H9 (cell line): ENCODE measurements at regions not wholly inside any gene's neighbourhood (a gene's known extent, or its start where the extent isn't known, plus 50 kb on each side); places are given as distances from the start of the nearest gene placed in this dataset.
"Not testable (repeated sequence)": the region's sequence is repeated elsewhere in the genome, so short reads cannot be mapped to it uniquely, and the experiment has no call there.

ENCODE experiments used
- DNase-seq: peaks from one replicate; pipeline ENCODE4 v3.0.0-alpha.2; 2017
- H2AFZ ChIP-seq: one replicate; pipeline ENCODE4 v1.6.1; 2013; ENCODE audit warnings: mild to moderate bottlenecking, low read length, control low read depth, moderate library complexity
- H2AK5ac ChIP-seq: 2 replicates; pipeline ENCODE4 v1.6.1; 2013; ENCODE audit warnings: low read length, control low read depth, mixed read lengths; ENCODE audit not compliant: insufficient read length
- H2BK120ac ChIP-seq: one replicate; pipeline ENCODE4 v1.6.1; 2013; ENCODE audit warnings: low read depth, mild to moderate bottlenecking, low read length, control low read depth, inconsistent platforms; ENCODE audit not compliant: poor library complexity, severe bottlenecking
- H2BK12ac ChIP-seq: 2 replicates; pipeline ENCODE4 v1.6.1; 2013; ENCODE audit warnings: low read length, control low read depth, mixed read lengths, low read depth; ENCODE audit not compliant: insufficient read length
- H2BK15ac ChIP-seq: 2 replicates; pipeline ENCODE4 v1.6.1; 2013; ENCODE audit warnings: low read depth, low read length, control low read depth
- H2BK20ac ChIP-seq: one replicate; pipeline ENCODE4 v1.6.1; 2013; ENCODE audit warnings: low read depth, mild to moderate bottlenecking, low read length, control low read depth, inconsistent platforms; ENCODE audit not compliant: poor library complexity, severe bottlenecking
- H2BK5ac ChIP-seq: 2 replicates; pipeline ENCODE4 v1.6.1; 2013; ENCODE audit warnings: low read length, control low read depth, mixed read lengths; ENCODE audit not compliant: insufficient read length
- H3K14ac ChIP-seq: 2 replicates; pipeline ENCODE4 v1.6.1; 2013; ENCODE audit warnings: low read length, control low read depth; ENCODE audit not compliant: insufficient read depth
- H3K18ac ChIP-seq: 2 replicates; pipeline ENCODE4 v1.6.1; 2013; ENCODE audit warnings: low read depth, mild to moderate bottlenecking, mixed read lengths, low read length, control low read depth; ENCODE audit not compliant: insufficient read length
- H3K23ac ChIP-seq: 2 replicates; pipeline ENCODE4 v1.6.1; 2013; ENCODE audit warnings: low read length, control low read depth, mixed read lengths, low read depth; ENCODE audit not compliant: insufficient read length
- H3K23me2 ChIP-seq: 2 replicates; pipeline ENCODE4 v1.6.1; 2013; ENCODE audit warnings: low read depth, mild to moderate bottlenecking, mixed read lengths, low read length, control low read depth; ENCODE audit not compliant: insufficient read length, poor library complexity, severe bottlenecking
- H3K27ac ChIP-seq: 2 replicates; pipeline ENCODE4 v1.5.1; 2013; ENCODE audit warnings: low read length, control low read depth, mixed read lengths, low read depth; ENCODE audit not compliant: insufficient read length
- H3K27me3 ChIP-seq: 2 replicates; pipeline ENCODE4 v1.6.1; 2013; ENCODE audit warnings: low read length, control low read depth, inconsistent platforms; ENCODE audit not compliant: insufficient read depth
- H3K4ac ChIP-seq: 2 replicates; pipeline ENCODE4 v1.6.1; 2013; ENCODE audit warnings: low read depth, mild to moderate bottlenecking, control low read depth, inconsistent platforms, low read length, moderate library complexity
- H3K4me1 ChIP-seq: 2 replicates; pipeline ENCODE4 v1.6.1; 2013; ENCODE audit warnings: low read length, control low read depth, inconsistent platforms; ENCODE audit not compliant: insufficient read depth
- H3K4me2 ChIP-seq: 2 replicates; pipeline ENCODE4 v1.6.1; 2013; ENCODE audit warnings: low read length, control low read depth, mixed read lengths; ENCODE audit not compliant: insufficient read length, insufficient read depth
- H3K56ac ChIP-seq: 2 replicates; pipeline ENCODE4 v1.6.1; 2013; ENCODE audit warnings: low read depth, mild to moderate bottlenecking, mixed read lengths, low read length, control low read depth; ENCODE audit not compliant: insufficient read length
- H3K79me1 ChIP-seq: 2 replicates; pipeline ENCODE4 v1.6.1; 2013; ENCODE audit warnings: low read depth, mild to moderate bottlenecking, moderate library complexity, low read length, control low read depth, inconsistent platforms; ENCODE audit not compliant: insufficient read depth, poor library complexity, severe bottlenecking
- H3K79me2 ChIP-seq: 2 replicates; pipeline ENCODE4 v1.6.1; 2013; ENCODE audit warnings: low read length, control low read depth, inconsistent platforms; ENCODE audit not compliant: insufficient read depth
- H3K9ac ChIP-seq: 2 replicates; pipeline ENCODE4 v1.6.1; 2013; ENCODE audit warnings: low read length, control low read depth, mixed read lengths; ENCODE audit not compliant: insufficient read length; ENCODE audit errors: extremely low read depth
- H3K9me3 ChIP-seq: one replicate; pipeline ENCODE4 v1.6.1; 2013; ENCODE audit warnings: low read depth, low read length, inconsistent platforms; ENCODE audit not compliant: control insufficient read depth
- H3T11ph ChIP-seq: one replicate; pipeline ENCODE4 v1.6.1; 2013; ENCODE audit warnings: mild to moderate bottlenecking, low read length, control low read depth, inconsistent platforms
- H4K20me1 ChIP-seq: one replicate; pipeline ENCODE4 v1.6.1; 2013; ENCODE audit not compliant: control insufficient read depth, insufficient read length, insufficient read depth
- H4K5ac ChIP-seq: 2 replicates; pipeline ENCODE4 v1.6.1; 2013; ENCODE audit warnings: low read depth, mild to moderate bottlenecking, mixed read lengths, low read length, control low read depth; ENCODE audit not compliant: insufficient read length
- H4K8ac ChIP-seq: replicated peaks from 2 replicates; pipeline ENCODE4 v1.6.1; 2013; ENCODE audit warnings: low read length, control low read depth, mixed read lengths, low read depth; ENCODE audit not compliant: insufficient read length
- H4K91ac ChIP-seq: 2 replicates; pipeline ENCODE4 v1.6.1; 2013; ENCODE audit warnings: low read depth, mild to moderate bottlenecking, moderate library complexity, mixed read lengths, low read length, control low read depth; ENCODE audit not compliant: insufficient read length
- H3K27ac Mint-ChIP-seq, 3 experiments: 2 replicates in 2 of 3; 3 replicates in 1 of 3; pipeline ENCODE4 v1.8.0; 2020 to 2021; ENCODE audit warnings: mixed read lengths in 3 of 3, mild to moderate bottlenecking in 1 of 3, moderate library complexity in 1 of 3
- H3K27me3 Mint-ChIP-seq: 2 replicates; pipeline ENCODE4 v1.8.0; 2021; ENCODE audit warnings: low read depth, mild to moderate bottlenecking, moderate library complexity, mixed read lengths
- H3K36me3 Mint-ChIP-seq, 3 experiments: 2 replicates in 2 of 3; 3 replicates in 1 of 3; pipeline ENCODE4 v1.8.0; 2020 to 2021; ENCODE audit warnings: low read depth in 3 of 3, mixed read lengths in 3 of 3; ENCODE audit not compliant: insufficient read depth in 1 of 3
- H3K4me1 Mint-ChIP-seq, 2 experiments: 2 replicates each; pipeline ENCODE4 v1.8.0; 2020; ENCODE audit warnings: mixed read lengths in 2 of 2
- H3K4me3 Mint-ChIP-seq, 2 experiments: 2 replicates in 1 of 2; 3 replicates in 1 of 2; pipeline ENCODE4 v1.8.0; 2020 to 2021; ENCODE audit warnings: mild to moderate bottlenecking in 2 of 2, mixed read lengths in 2 of 2, moderate library complexity in 1 of 2
- H3K9me3 Mint-ChIP-seq, 2 experiments: 2 replicates in 1 of 2; 3 replicates in 1 of 2; pipeline ENCODE4 v1.8.0; 2020; ENCODE audit warnings: mild to moderate bottlenecking in 2 of 2, mixed read lengths in 2 of 2, moderate library complexity in 1 of 2
- CTCF ChIP-seq: fragments of 200-600 bp; sonication (generic); conservative IDR thresholded peaks from 3 replicates; pipeline ENCODE4 v1.8.0; 2021; ENCODE audit warnings: antibody characterized with exemption, mild to moderate bottlenecking
- WGBS: extraction: QIAGEN DNeasy Blood & Tissue Kit; methylation state at CpG from one replicate; pipeline ENCODE4 v1.1.7; 2013; ENCODE audit warnings: missing lambda C conversion rate, low lambda C conversion rate, mixed read lengths; ENCODE audit not compliant: insufficient read length; ENCODE audit errors: extremely low coverage; 5-methylcytosine and 5-hydroxymethylcytosine counted together

GRCh38 chr1:30524840-30525617 is 198.4 kb downstream of the MATN1 start:
- no peak overlapping the region for H2BK120ac ChIP-seq
- H3K79me1 ChIP-seq, result no peaks in the 10 kb centered on the region
- H4K20me1 ChIP-seq, result no peaks in the 10 kb centered on the region
- Mint-ChIP-seq H3K4me3 (no peak overlapping the region), H3K9me3 (no peaks in the 10 kb centered on the region), H3K27ac (no peak overlapping the region), H3K4me1 (peaks cover 7 to 19% of the 10 kb centered on the region in 2 experiments), H3K36me3 (no peaks in the 10 kb centered on the region), H3K27me3 (peaks cover 7% of the 10 kb centered on the region)
- no peak overlapping the region for H2BK15ac ChIP-seq
- TF ChIP-seq CTCF, result no peak
- WGBS, result no CpG with 5 or more reads among the region's 11 CpGs
- H2BK12ac ChIP-seq, result no peak overlapping the region
- no peak overlapping the region for H3K56ac ChIP-seq
- no peak for DNase-seq
- no peaks in the 10 kb centered on the region for H3K27me3 ChIP-seq
- H3T11ph ChIP-seq, result no peak overlapping the region
- H3K4ac ChIP-seq, result no peak overlapping the region
- H3K9ac ChIP-seq, result no peak overlapping the region
- H3K14ac ChIP-seq, result no peak overlapping the region
- H3K23ac ChIP-seq, result no peak overlapping the region
- H2BK5ac ChIP-seq, result no peak overlapping the region
- H3K23me2 ChIP-seq, result no peaks in the 10 kb centered on the region
- H4K5ac ChIP-seq, result no peak overlapping the region
- no peaks in the 10 kb centered on the region for H3K9me3 ChIP-seq
- H2AFZ ChIP-seq, result no peak overlapping the region
- no peak overlapping the region for H4K91ac ChIP-seq
- H3K4me1 ChIP-seq, result no peaks in the 10 kb centered on the region
- H2AK5ac ChIP-seq, result no peak overlapping the region
- H4K8ac ChIP-seq, result no peak overlapping the region
- H3K79me2 ChIP-seq, result no peaks in the 10 kb centered on the region
- no peak overlapping the region for H3K18ac ChIP-seq
- no peak overlapping the region for H2BK20ac ChIP-seq
- no peak overlapping the region for H3K27ac ChIP-seq
- no peak overlapping the region for H3K4me2 ChIP-seq

GRCh38 chr1:30524025-30524555 is 199.3 kb downstream of the MATN1 start:
- not testable (repeated sequence) for H2AK5ac ChIP-seq, H3K4me1 ChIP-seq, H2AFZ ChIP-seq, H3K27ac Mint-ChIP-seq, H3K27ac ChIP-seq, H3K23ac ChIP-seq, H3K79me2 ChIP-seq, H3K56ac ChIP-seq, H3K27me3 ChIP-seq, H3K9me3 ChIP-seq, H4K5ac ChIP-seq, H3K4ac ChIP-seq, H3K27me3 Mint-ChIP-seq, H4K20me1 ChIP-seq, H3K9me3 Mint-ChIP-seq, H3T11ph ChIP-seq, H2BK15ac ChIP-seq, H4K91ac ChIP-seq, DNase-seq, H2BK20ac ChIP-seq, H3K4me3 Mint-ChIP-seq, H3K18ac ChIP-seq, H3K79me1 ChIP-seq, H3K36me3 Mint-ChIP-seq, H3K9ac ChIP-seq, H2BK5ac ChIP-seq, H3K4me2 ChIP-seq, H3K14ac ChIP-seq, H2BK12ac ChIP-seq, H2BK120ac ChIP-seq, H3K23me2 ChIP-seq, H4K8ac ChIP-seq
- H3K4me1 Mint-ChIP-seq, result peaks cover 7 to 19% of the 10 kb centered on the region in 2 experiments
- WGBS, result no CpG with 5 or more reads among the region's 8 CpGs
